ENCODE measurements at regions not wholly inside any gene's neighbourhood (a gene's known extent, or its start where the extent isn't known, plus 50 kb on each side); places are given as distances from the start of the nearest gene placed in this dataset.

DNA sequence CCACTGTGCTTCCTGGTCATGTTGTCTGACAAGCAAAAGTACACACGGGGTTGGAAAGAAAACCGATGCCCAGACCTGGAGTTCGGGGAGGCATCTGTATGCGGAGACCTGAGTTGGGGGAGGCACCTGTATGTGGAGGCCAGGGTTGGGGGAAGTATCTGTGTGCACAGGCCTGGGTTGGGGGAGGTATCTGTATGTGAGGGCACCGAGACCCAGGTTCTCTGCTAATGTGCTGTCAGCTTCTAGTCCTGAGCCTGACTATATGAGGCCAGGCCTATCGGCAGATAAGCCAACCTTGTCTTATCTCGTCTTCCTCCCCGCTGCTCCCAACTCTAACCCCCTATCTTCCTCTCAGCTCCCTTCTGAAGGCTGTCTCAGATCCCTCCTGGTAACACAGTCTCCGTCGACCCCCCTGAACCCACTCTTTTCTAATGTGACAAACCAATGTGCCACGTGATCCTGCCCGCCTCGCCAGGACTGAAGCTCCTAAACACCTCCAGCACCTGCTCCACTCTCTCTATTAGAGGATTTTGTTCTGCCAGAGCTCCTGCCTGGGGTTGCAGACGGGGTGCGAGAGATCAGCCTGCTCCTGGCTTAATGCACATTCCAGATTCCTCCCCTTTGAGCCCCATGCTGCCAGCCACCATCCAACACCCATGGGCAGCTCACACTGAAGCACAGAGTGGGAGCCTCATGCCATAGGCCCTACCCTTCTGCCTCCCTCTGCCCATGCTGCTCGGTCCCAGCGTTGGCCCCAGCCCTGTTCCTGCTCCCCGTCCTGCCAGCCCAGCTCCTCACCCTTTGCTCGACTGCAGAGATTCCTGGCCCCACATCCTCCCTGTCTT is 188.4 kb downstream of the SH3BP4 start:
- no peak overlapping the region for H3K27ac ChIP-seq
- DNase-seq (ENCODE audit: low read depth, low spot score): no peak

GRCh38 chr2:235140801-235141081 is 188.9 kb downstream of the SH3BP4 start:
- no peak overlapping the region for H3K27ac ChIP-seq
- no peak for DNase-seq (ENCODE audit: low read depth, low spot score)

DNA sequence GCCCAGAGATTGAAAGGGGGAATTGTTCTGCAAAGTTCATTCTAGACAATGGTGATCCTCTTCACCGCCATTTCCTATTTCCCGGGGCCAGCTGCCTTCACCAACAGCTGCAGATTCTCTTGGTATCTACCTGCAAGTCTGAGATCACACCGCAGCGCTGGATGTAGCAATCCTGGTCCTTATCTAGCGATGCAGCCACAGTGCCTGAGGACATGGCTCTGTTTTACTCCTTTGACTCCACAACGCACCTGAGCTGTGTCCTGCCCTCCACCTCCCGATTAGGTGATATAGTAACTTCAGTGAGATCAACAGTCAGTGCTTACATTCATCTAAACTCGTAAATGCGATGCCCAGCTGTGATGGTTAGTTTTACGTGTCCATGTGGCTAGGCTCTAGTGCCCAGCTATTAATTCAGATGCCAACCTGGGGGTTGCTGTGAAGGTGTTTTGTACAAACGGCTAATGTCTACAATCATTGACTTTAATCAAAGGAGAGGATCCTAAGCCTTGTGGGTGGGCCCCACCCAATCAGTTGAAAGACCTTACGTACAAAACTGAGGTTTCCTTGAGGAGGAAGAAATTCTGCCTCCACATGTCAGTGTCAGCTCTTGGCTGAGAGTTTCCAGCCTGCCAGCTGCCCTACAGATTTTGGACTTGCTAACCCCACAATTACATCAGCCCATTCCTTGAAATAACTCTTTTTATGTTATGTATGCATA is 189.8 kb downstream of the SH3BP4 start:
- H3K27ac ChIP-seq: no peak overlapping the region
- no peak for DNase-seq (ENCODE audit: low read depth, low spot score)

DNA sequence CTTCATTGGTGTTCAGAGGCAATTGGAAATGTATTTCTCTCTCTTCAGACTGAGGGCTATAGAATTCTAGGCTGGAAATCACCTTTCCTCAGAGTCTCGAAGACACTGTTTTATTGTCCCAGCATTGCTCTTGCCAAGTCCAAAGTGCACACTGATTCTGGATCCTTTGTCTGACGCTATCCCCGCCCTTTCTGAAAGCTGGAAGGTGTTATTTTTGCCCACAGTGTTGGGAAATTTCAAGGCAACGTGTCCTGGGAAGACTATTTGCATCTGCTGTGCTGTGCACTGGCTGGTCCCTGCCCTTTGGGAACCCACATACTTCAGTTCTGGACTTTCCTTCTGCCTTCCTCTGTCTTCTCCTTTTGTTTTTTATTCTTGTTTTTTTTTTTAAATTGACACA is 190.8 kb downstream of the SH3BP4 start:
- H3K27ac ChIP-seq: no peak overlapping the region

GRCh38 chr2:235143789-235144188 is 192.0 kb downstream of the SH3BP4 start:
- DNase-seq (ENCODE audit: low read depth, low spot score): no peak
- H3K27ac ChIP-seq: no peak overlapping the region

More for the DNA sequence above, 190.8 kb downstream of the SH3BP4 start:
- no peak for DNase-seq (ENCODE audit: low read depth, low spot score)

DNA sequence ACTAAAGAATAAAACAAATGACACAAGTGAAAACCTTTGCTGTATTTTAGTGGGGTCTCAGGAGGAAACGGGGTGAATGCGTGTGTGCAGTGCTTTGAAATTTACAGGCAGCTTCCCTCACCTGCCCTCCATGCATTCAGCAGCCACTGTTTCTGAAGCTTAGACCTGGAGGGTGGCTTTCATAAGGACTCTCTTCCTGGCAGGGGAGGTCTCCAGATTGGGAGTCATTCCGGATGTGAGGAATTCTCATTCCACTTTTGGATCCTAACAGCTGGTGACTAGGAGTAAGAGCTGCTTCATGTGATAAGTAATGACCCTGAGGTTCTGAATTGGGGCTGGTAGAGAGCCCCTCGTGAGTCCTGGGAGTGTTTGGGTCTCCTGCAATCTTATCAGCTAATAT is 192.5 kb downstream of the SH3BP4 start:
- no peak for DNase-seq (ENCODE audit: low read depth, low spot score)

GRCh38 chr2:235146206-235146605 is 194.4 kb downstream of the SH3BP4 start:
- no peak for DNase-seq (ENCODE audit: low read depth, low spot score)
- H3K27ac ChIP-seq: no peak overlapping the region

More for the DNA sequence above, 192.5 kb downstream of the SH3BP4 start:
- H3K27ac ChIP-seq: no peak overlapping the region

- DNase-seq (ENCODE audit: low read depth, low spot score): no peak
- H3K27ac ChIP-seq: no peak overlapping the region
These were observed 195.2 kb downstream of the SH3BP4 start for GRCh38 chr2:235146871-235147565.

- no peak for DNase-seq (ENCODE audit: low read depth, low spot score)
- no peak overlapping the region for H3K27ac ChIP-seq
These were observed 196.7 kb downstream of the SH3BP4 start for GRCh38 chr2:235148201-235149170.

DNA sequence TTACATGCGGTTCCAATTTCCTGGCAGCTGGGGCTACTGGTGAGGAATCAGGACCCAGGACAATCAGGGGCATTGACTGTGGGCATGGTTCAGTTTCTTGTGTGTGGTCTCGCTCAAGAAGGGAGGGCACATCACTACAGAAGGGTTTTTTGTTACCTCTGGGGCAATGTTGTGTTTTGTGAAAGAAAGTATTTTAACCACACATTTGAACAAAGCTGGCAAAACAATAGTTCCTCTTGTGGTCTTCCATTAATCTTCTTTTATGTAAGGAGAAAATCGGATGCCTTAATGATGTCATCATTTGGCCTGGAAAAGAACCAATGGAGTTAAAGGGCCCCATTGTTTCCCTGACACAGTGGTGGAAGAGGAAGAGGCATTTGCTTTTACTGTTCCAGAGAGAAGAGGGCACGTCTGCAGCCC is 197.4 kb downstream of the SH3BP4 start:
- no peak for DNase-seq (ENCODE audit: low read depth, low spot score)
- H3K27ac ChIP-seq: no peak overlapping the region

DNA sequence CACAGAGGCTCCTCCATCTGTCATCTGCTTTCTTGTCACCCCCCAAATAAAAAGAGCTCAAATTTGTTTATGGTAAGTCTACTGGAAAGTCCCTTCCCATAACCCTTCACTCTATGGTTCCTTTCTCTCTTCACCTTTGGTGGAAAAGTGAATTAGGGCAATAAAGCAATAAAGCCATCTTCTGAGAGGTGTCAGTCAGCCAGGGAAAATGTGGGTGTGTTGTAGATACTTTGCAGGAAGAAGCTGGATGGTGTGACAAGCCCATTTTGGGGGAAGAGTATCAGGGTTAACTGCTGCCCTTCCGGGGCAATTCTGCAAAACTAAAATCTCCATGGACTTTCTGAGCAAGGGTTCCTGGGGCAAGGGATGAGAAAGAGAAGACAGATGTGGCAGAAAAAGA is 197.9 kb downstream of the SH3BP4 start:
- no peak for DNase-seq (ENCODE audit: low read depth, low spot score)
- no peak overlapping the region for H3K27ac ChIP-seq

DNA sequence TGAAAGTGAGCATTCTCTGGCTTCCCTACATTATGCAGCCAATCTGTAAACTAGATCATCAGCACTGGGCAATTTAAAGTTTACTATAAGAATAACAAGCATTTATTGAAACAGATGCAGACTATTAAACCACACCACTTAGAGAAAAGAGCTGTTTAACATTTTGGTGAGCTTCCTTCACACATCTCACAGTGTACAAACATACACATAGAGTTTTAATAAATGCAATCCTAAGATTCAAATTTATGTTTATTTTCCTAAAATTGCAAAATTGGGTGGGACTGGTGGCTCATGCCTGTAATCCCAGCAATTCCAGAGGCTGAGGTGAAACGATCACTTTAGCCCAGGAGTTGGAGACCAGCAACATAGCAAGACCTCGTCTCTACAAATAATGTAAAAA is 199.3 kb downstream of the SH3BP4 start:
- DNase-seq (ENCODE audit: low read depth, low spot score): no peak

DNA sequence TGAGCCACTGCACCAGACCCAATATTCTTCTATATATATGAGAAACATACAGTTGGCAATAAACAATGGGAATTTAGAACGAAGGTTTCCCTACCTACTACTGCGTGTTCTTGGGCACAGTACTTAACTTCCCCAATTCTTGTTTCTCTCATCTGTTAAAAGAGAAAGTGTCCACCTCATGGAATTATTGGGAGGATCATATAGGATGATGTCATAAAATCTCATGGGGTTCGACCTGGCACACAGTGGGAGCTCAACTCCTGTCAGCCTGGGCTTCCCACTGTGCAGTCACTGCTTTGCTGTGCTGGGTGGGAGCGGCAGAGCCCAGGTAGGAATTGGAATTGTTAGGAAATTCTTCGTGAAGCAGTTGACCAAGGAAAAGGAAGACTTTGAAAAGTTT is 203.3 kb downstream of the SH3BP4 start:
- no peak overlapping the region for H3K27ac ChIP-seq
- DNase-seq (ENCODE audit: low read depth, low spot score): no peak

More for the DNA sequence above, 199.3 kb downstream of the SH3BP4 start:
- H3K27ac ChIP-seq: no peak overlapping the region

DNA sequence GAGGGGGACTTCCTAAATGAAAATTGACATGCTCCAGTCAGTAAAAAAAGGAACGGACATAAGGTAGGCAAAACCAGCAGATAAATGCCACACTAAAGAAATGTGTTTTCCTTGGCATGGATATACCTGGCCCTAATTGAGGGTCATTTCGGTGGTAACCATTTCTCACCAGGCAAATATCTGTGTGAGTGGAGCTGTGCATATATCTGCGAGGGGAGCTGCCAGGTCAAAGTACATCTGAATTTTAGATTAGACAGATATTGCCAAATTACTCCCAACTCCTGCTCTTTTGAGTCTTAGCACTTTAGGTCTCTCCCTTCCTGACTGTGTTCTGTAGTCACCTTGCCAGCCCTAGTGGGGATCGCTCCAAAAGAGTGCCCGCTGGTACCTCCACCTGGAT is 204.2 kb downstream of the SH3BP4 start:
- no peak overlapping the region for H3K27ac ChIP-seq
- DNase-seq (ENCODE audit: low read depth, low spot score): no peak

GRCh38 chr2:235157746-235158482 is 206.1 kb downstream of the SH3BP4 start:
- no peak for DNase-seq (ENCODE audit: low read depth, low spot score)

GRCh38 chr2:235160281-235160810 is 208.5 kb downstream of the SH3BP4 start:
- no peak for DNase-seq (ENCODE audit: low read depth, low spot score)
- no peak overlapping the region for H3K27ac ChIP-seq

More at GRCh38 chr2:235157746-235158482, 206.1 kb downstream of the SH3BP4 start:
- H3K27ac ChIP-seq: no peak overlapping the region

DNA sequence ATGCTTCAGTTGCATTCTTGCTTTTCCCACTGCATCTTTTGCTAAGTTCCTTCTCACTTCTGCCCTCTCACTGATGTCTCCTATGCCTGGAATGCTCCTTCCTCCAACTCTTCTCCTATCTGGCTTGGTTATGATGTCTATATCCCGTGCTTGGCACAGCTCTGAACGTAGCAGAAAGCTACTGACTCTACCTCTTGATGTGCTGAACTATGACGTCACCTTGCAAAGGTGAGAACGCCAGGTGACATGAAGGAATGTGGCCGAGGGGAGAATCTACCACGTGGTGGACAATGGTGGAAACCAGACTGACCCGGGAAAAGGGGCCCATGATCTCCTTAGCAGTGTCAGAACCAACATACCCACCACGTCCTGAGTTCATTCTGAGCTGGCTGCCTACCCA is 209.7 kb downstream of the SH3BP4 start:
- DNase-seq (ENCODE audit: low read depth, low spot score): no peak
- no peak overlapping the region for H3K27ac ChIP-seq

GRCh38 chr2:235162082-235162836 is 210.4 kb downstream of the SH3BP4 start:
- DNase-seq (ENCODE audit: low read depth, low spot score): no peak
- no peak overlapping the region for H3K27ac ChIP-seq

Measured in epithelial cell of prostate (primary cell).